PC-9 (cell line): ENCODE measurements at regions not wholly inside any gene's neighbourhood (a gene's known extent, or its start where the extent isn't known, plus 50 kb on each side); places are given as distances from the start of the nearest gene placed in this dataset.

ENCODE experiments used
- BruUV-seq: library from RNA; stranded (reverse); fragments of 400-500 nt; replicated peaks from 2 replicates; lab custom pipeline; 2021; lab: Mats Ljungman, UMichigan
- CTCF ChIA-PET: fragments of 300-600 bp; sonication (Branson Sonifier 250); formaldehyde crosslinking; loops from one replicate; lab custom pipeline; 2022; ENCODE audit warnings: antibody characterized with exemption; lab: Charles Lee
- POLR2A ChIA-PET: fragments of 300-600 bp; sonication (Branson Sonifier 250); formaldehyde crosslinking; loops from one replicate; lab custom pipeline; 2022; ENCODE audit warnings: antibody characterized with exemption; ENCODE audit not compliant: unreplicated experiment; lab: Charles Lee
- DNase-seq, 2 experiments: peaks; one replicate each; pipeline versions ENCODE4 v3.0.0 to v3.0.0-alpha.2; 2015 to 2022; ENCODE audit warnings: mixed read lengths in 1 of 2
- H2AFZ ChIP-seq: fragments of 200-600 bp; sonication (generic); 2 replicates; pipeline ENCODE4 v1.8.1; 2017; ENCODE audit warnings: antibody characterized with exemption
- H3F3A ChIP-seq: fragments of 200-600 bp; sonication (generic); 2 replicates; pipeline ENCODE4 v1.8.1; 2017; ENCODE audit warnings: antibody characterized with exemption, mild to moderate bottlenecking, low read depth; ENCODE audit not compliant: insufficient read depth
- H3K27ac ChIP-seq: fragments of 200-600 bp; sonication (generic); 2 replicates; pipeline ENCODE4 v1.6.1; 2016; ENCODE audit warnings: mixed run types
- H3K27me3 ChIP-seq: fragments of 200-600 bp; sonication (generic); 2 replicates; pipeline ENCODE4 v1.6.1; 2016; ENCODE audit warnings: low read depth, mixed run types; ENCODE audit not compliant: insufficient read depth
- H3K36me3 ChIP-seq: fragments of 200-600 bp; sonication (generic); 2 replicates; pipeline ENCODE4 v1.6.1; 2016; ENCODE audit warnings: low read depth, mixed run types
- H3K4me1 ChIP-seq: fragments of 200-600 bp; sonication (generic); replicated peaks from 2 replicates; pipeline ENCODE4 v1.6.1; 2016; ENCODE audit warnings: mixed run types; ENCODE audit not compliant: insufficient read depth
- H3K4me2 ChIP-seq: fragments of 200-600 bp; sonication (generic); 2 replicates; pipeline ENCODE4 v1.6.1; 2017; ENCODE audit warnings: mixed run types
- H3K4me3 ChIP-seq: fragments of 200-600 bp; sonication (generic); 2 replicates; pipeline ENCODE4 v1.6.1; 2016; ENCODE audit warnings: mixed run types
- H3K79me2 ChIP-seq: fragments of 200-600 bp; sonication (generic); 2 replicates; pipeline ENCODE4 v1.6.1; 2017; ENCODE audit warnings: low read depth, mixed run types
- H3K9me2 ChIP-seq: fragments of 200-600 bp; sonication (generic); 2 replicates; pipeline ENCODE4 v1.8.1; 2017; ENCODE audit warnings: mild to moderate bottlenecking; ENCODE audit not compliant: insufficient read depth
- H3K9me3 ChIP-seq: fragments of 200-600 bp; sonication (generic); 2 replicates; pipeline ENCODE4 v1.8.1; 2016; ENCODE audit warnings: low read depth; ENCODE audit not compliant: insufficient read depth
- H4K20me1 ChIP-seq: fragments of 200-600 bp; sonication (generic); 2 replicates; pipeline ENCODE4 v1.8.1; 2017; ENCODE audit not compliant: insufficient read depth
- CTCF ChIP-seq: fragments of 200-600 bp; sonication (generic); conservative IDR thresholded peaks from 2 replicates; pipeline ENCODE4 v1.6.1; 2017; ENCODE audit warnings: mixed run types, antibody characterized with exemption, mild to moderate bottlenecking, moderate library complexity
- EZH2 ChIP-seq: fragments of 200-600 bp; sonication (generic); IDR thresholded peaks from 2 replicates; pipeline ENCODE4 v1.8.0; 2017; ENCODE audit warnings: antibody characterized with exemption, low read depth
- intact Hi-C: fragments of 100-400 bp; cut with micrococcal nuclease; formaldehyde crosslinking; loops from one replicate; pipeline ENCODE4 v1.10.0; 2022; ENCODE audit not compliant: unreplicated experiment

GRCh38 chr13:54901316-54901715 lies 1872.7 kb downstream of the OLFM4 start:
- no TSS peak for BruUV-seq
- no peaks in the 10 kb centered on the region for H3K4me1 ChIP-seq
- H3K4me3 ChIP-seq = no peak overlapping the region
- H2AFZ ChIP-seq = no peak overlapping the region
- CTCF ChIA-PET = no interaction called here
- no peak overlapping the region for H3K27ac ChIP-seq
- no peaks in the 10 kb centered on the region for H3F3A ChIP-seq
- POLR2A ChIA-PET = no interaction called here
- H3K79me2 ChIP-seq = no peaks in the 10 kb centered on the region
- no peaks in the 10 kb centered on the region for H3K36me3 ChIP-seq
- TF ChIP-seq EZH2 (no peak), CTCF (no peak)
- no peaks in the 10 kb centered on the region; the same call in 1 of the 2 replicates for H3K9me3 ChIP-seq
- no peaks in the 10 kb centered on the region for H4K20me1 ChIP-seq
- intact Hi-C loops = no loop called here
- no peak overlapping the region for H3K4me2 ChIP-seq
- no peaks in the 10 kb centered on the region for H3K27me3 ChIP-seq
- H3K9me2 ChIP-seq = no peaks in the 10 kb centered on the region
- DNase-seq = no peak

- no peak for DNase-seq
- Histone ChIP-seq H3K79me2 (no peaks in the 10 kb centered on the region), H3K9me2 (no peaks in the 10 kb centered on the region), H3K4me1 (no peaks in the 10 kb centered on the region), H3K36me3 (no peaks in the 10 kb centered on the region), H3K4me3 (no peak overlapping the region), H3F3A (no peaks in the 10 kb centered on the region), H3K4me2 (no peak overlapping the region), H4K20me1 (no peaks in the 10 kb centered on the region), H3K27ac (no peak overlapping the region), H3K9me3 (no peaks in the 10 kb centered on the region), H2AFZ (no peak overlapping the region), H3K27me3 (no peaks in the 10 kb centered on the region)
- BruUV-seq = no TSS peak
- TF ChIP-seq EZH2 (no peak), CTCF (no peak)
- intact Hi-C loops = no loop called here
- ChIA-PET POLR2A (no interaction called here), CTCF (no interaction called here)
Measured at GRCh38 chr13:54912367-54912766, 1883.8 kb downstream of the OLFM4 start.

GRCh38 chr13:54913668-54914067 lies 1885.1 kb downstream of the OLFM4 start:
- ChIA-PET POLR2A (no interaction called here), CTCF (no interaction called here)
- BruUV-seq = no TSS peak
- H3K79me2 ChIP-seq = no peaks in the 10 kb centered on the region
- H3K27ac ChIP-seq = no peak overlapping the region
- H3K4me3 ChIP-seq = no peak overlapping the region
- no peaks in the 10 kb centered on the region for H4K20me1 ChIP-seq
- no peaks in the 10 kb centered on the region for H3K9me3 ChIP-seq
- H3K27me3 ChIP-seq = no peaks in the 10 kb centered on the region
- TF ChIP-seq CTCF (no peak), EZH2 (no peak)
- H3K4me1 ChIP-seq = no peaks in the 10 kb centered on the region
- H3K36me3 ChIP-seq = no peaks in the 10 kb centered on the region
- H3K9me2 ChIP-seq = no peaks in the 10 kb centered on the region
- intact Hi-C loops = no loop called here
- H2AFZ ChIP-seq = no peak overlapping the region
- H3F3A ChIP-seq = no peaks in the 10 kb centered on the region
- H3K4me2 ChIP-seq = no peak overlapping the region
- DNase-seq = peak in 1 of 2 experiments; percentile 35
